GM12872 (cell line): ENCODE measurements at regions not wholly inside any gene's neighbourhood (a gene's known extent, or its start where the extent isn't known, plus 50 kb on each side); places are given as distances from the start of the nearest gene placed in this dataset.

Experiments used
- TF ChIP-seq, protein P1 (sequence below): IDR thresholded peaks from 3 replicates; pipeline ENCODE4 v1.5.1; 2011; ENCODE audit warnings: low read depth, mild to moderate bottlenecking, low read length, moderate library complexity; ENCODE audit not compliant: insufficient read depth

DNA sequence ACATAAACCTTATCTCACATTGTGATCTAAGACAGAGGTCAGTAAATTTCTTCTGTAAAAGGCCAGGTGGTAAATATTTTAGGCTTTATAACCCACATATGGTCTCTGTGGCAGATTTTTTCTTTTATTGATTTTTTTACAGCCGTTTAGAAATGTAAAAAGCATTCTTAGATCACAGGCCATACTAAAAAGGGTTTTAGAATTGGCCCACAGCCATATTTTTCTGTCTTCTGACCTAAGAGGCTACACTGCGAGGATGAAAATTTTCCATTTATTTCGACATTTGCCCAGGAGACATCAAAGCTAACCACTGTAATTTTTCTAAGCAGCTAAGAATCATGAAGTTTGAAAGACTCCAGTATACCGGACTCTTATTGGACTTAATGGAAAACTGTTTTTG lies 377.2 kb upstream of the SGO1 start:
- TF ChIP-seq, protein P1, sequence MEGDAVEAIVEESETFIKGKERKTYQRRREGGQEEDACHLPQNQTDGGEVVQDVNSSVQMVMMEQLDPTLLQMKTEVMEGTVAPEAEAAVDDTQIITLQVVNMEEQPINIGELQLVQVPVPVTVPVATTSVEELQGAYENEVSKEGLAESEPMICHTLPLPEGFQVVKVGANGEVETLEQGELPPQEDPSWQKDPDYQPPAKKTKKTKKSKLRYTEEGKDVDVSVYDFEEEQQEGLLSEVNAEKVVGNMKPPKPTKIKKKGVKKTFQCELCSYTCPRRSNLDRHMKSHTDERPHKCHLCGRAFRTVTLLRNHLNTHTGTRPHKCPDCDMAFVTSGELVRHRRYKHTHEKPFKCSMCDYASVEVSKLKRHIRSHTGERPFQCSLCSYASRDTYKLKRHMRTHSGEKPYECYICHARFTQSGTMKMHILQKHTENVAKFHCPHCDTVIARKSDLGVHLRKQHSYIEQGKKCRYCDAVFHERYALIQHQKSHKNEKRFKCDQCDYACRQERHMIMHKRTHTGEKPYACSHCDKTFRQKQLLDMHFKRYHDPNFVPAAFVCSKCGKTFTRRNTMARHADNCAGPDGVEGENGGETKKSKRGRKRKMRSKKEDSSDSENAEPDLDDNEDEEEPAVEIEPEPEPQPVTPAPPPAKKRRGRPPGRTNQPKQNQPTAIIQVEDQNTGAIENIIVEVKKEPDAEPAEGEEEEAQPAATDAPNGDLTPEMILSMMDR = no peak

DNA sequence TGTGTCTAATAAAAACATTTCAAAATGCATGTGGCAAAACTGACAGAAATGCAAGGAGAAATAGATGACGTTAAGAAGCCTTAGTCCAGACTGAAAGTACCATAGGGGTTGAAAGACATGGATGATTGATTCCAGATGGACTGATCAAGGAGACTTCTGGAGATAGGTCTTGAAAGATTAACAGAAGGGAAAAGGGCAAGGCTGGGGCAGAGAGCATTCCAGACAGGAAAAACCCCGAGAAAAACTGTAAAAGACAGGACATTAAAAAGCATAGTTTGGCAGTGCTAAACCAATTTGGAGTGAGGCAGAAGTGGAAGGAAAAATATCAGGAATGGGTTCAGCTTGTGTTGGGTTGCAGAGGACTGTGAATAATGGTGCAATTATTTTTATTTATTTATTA lies 375.2 kb upstream of the SGO1 start:
- TF ChIP-seq, protein P1 = no peak

DNA sequence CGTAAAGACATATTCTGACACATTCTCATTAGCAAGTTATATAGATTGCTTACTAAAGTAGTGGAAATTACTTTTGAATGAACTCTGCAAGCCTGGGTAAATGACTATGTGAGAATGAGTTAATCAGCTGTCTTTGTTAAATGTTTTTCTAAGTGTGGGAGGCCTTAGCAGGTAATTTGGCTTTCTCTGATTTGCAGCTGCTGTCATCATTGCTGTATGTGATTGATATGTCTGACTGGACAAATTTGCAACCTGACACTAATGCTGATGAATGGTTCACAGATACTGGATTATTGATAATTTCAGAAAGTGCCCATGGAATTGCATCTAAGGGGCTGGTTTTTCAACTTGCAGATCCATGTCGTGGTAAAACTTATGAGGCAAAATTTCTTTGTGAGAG lies 372.2 kb upstream of the SGO1 start:
- TF ChIP-seq, protein P1 = no peak

DNA sequence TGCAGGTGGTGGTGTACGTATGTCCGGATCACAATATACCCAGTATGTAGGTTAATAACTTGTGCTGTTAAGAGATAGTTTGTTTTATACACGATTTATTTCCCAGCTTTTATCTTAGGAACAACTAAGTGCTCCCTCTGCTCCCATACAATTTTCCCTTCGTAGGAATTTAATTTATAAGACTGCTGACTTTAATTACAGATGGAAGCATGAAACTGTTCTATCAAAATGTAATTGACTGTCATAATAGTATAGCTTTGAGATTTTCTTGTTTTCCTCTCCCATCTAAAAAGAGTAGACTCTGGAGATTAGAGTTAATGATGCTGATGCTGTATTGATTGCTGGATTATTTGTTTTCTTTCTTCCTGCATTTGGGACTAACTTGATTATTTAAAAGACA lies 370.7 kb upstream of the SGO1 start:
- TF ChIP-seq, protein P1 = no peak

DNA sequence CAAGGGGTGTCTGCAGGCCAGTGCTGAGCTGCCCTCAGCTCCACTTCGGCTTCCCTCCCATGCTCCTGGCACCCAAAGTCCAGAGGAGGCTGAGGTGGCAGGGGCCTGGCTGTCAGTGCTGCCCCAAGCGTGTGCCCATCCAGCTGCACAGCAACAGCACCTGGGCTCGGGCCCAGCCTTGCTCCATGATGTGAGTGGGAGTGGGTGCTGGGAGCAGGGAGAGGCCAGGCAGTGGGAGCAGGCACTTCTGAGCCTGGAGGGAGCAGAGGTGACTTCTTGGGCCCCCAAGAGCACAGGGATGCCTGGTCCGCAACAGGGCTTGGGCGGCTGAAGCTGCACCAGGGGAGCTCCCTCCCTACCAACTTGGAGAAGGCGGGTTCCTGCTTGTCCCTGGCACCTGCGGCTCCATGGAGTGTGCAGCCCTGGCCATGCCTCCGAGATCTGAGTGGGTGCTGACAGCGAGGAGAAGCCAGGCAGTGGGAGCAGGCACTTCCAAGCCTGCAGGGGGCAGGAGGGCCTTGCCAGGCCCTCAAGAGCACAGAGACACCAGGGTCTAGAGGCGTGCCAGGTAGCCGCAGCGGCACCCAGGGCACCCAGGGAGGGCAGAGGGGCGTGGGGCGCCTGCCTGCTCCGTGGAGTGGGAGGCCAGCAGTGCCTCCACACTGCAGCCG lies 366.7 kb upstream of the SGO1 start:
- TF ChIP-seq, protein P1 = no peak

DNA sequence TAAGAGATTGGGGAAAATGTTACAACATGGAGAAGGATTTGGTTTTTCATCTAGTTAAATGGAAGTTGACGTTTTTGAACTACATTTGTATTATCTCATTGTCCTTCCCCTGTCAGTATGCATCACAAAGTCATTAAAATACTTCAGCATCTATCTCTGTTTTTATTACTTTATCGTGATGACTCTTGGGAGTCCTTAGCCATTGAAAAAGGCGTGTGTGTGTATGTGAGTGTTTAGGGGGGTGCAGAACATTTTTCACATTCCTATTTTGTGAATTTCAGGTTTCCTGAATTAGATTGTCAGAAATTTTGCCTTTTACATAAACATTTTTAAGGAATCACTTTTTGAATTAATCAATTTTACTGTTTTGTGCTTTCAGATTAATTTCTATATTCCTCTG lies 360.6 kb upstream of the SGO1 start:
- TF ChIP-seq, protein P1 = no peak

DNA sequence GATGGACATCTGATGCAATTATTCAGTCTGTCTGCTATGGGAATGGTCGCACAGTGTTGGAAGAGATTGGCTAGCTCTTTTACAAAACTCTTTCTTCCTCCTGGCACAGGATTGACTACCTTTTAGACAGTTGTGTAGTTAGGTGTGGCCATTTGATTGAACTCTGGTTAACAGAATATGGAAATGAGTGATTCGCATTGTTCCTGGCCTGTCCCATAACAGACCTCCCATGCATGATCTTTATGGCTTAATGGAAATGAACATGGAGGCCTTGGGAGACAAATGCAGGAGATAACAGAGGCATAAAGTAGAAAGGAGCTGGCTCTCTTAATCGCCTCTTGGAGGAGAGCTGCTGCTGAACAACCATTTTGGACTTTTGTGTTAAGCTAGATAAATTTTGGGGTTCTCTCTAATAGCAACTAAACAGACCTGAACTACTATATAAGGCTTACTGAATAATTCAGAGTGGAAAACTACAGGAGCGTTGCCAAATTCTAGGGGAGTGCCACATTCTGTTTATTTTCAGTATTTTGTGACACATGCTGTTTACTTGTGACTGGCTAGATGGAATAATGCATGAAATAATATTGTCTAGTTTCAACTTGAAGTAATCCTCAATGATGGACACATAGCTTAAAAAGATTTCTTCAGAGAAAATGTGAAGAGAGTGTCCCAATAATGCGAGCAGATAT lies 357.7 kb upstream of the SGO1 start:
- TF ChIP-seq, protein P1 = no peak
